WTC11 (cell line): ENCODE measurements at regions not wholly inside any gene's neighbourhood (a gene's known extent, or its start where the extent isn't known, plus 50 kb on each side); places are given as distances from the start of the nearest gene placed in this dataset.

Experiments used
- ATAC-seq: fragments of 200-7000 bp; cut with Tn5 transposase; 2 replicates; pipeline ENCODE4 v1.10.0; 2021; ENCODE audit warnings: mild to moderate bottlenecking, moderate library complexity
- CTCF ChIA-PET: fragments of 300-600 bp; sonication (Branson Sonifier 250); formaldehyde crosslinking; loops from one replicate; lab custom pipeline; 2021; ENCODE audit warnings: antibody characterized with exemption; lab: Charles Lee
- POLR2A ChIA-PET: fragments of 350-600 bp; sonication (Branson Sonifier 250); formaldehyde crosslinking; loops from one replicate; lab custom pipeline; 2021; ENCODE audit warnings: antibody characterized with exemption; lab: Charles Lee
- DNase-seq: peaks from one replicate; pipeline ENCODE4 v3.0.0; 2021; ENCODE audit warnings: low spot score
- H3K27ac Mint-ChIP-seq: 2 replicates; pipeline ENCODE4 v1.8.0; 2021; ENCODE audit warnings: mixed read lengths
- H3K27me3 Mint-ChIP-seq: 2 replicates; pipeline ENCODE4 v1.8.0; 2021; ENCODE audit warnings: low read depth, mild to moderate bottlenecking, moderate library complexity, mixed read lengths
- H3K36me3 Mint-ChIP-seq: 2 replicates; pipeline ENCODE4 v1.8.0; 2021; ENCODE audit warnings: mixed read lengths
- H3K4me1 Mint-ChIP-seq: 2 replicates; pipeline ENCODE4 v1.8.0; 2022; ENCODE audit warnings: mixed read lengths
- H3K4me3 Mint-ChIP-seq: 2 replicates; pipeline ENCODE4 v1.8.0; 2021; ENCODE audit warnings: mild to moderate bottlenecking, moderate library complexity, mixed read lengths
- H3K9me3 Mint-ChIP-seq: 2 replicates; pipeline ENCODE4 v1.8.0; 2021; ENCODE audit warnings: mixed read lengths
- AFF4 ChIP-seq: sonication (generic); formaldehyde crosslinking; IDR thresholded peaks from 2 replicates; pipeline ENCODE4 v1.8.1; 2023; ENCODE audit warnings: mild to moderate bottlenecking, missing genetic modification reagents, borderline replicate concordance
- ATF3 ChIP-seq: sonication (generic); formaldehyde crosslinking; conservative IDR thresholded peaks from 2 replicates; pipeline ENCODE4 v1.8.1; 2022; ENCODE audit warnings: mild to moderate bottlenecking, missing genetic modification reagents
- CTCF ChIP-seq: fragments of 200-600 bp; IDR thresholded peaks from 2 replicates; pipeline ENCODE4 v1.8.0; 2022; ENCODE audit warnings: antibody characterized with exemption
- ESRRA ChIP-seq: sonication (generic); formaldehyde crosslinking; IDR thresholded peaks from 2 replicates; pipeline ENCODE4 v1.8.1; 2022; ENCODE audit warnings: mild to moderate bottlenecking, missing genetic modification reagents, borderline replicate concordance
- GRHL2 ChIP-seq: fragments of 250-450 bp; sonication (Bioruptor Pico); IDR thresholded peaks from 2 replicates; pipeline ENCODE4 v1.8.0; 2022; ENCODE audit warnings: mild to moderate bottlenecking, moderate library complexity; ENCODE audit not compliant: insufficient replicate concordance, severe bottlenecking
- IRF2 ChIP-seq: sonication (generic); formaldehyde crosslinking; IDR thresholded peaks from 2 replicates; pipeline ENCODE4 v1.8.0; 2022; ENCODE audit warnings: low read depth, missing genetic modification reagents, borderline replicate concordance
- JUN ChIP-seq: sonication (generic); formaldehyde crosslinking; IDR thresholded peaks from 2 replicates; pipeline ENCODE4 v1.8.0; 2023; ENCODE audit warnings: mild to moderate bottlenecking, missing genetic modification reagents
- RORB ChIP-seq: fragments of 250-450 bp; sonication (Bioruptor Pico); IDR thresholded peaks from 2 replicates; pipeline ENCODE4 v1.9.0; 2021; ENCODE audit warnings: mild to moderate bottlenecking
- SMAD3 ChIP-seq: sonication (generic); formaldehyde crosslinking; IDR thresholded peaks from 2 replicates; pipeline ENCODE4 v1.8.0; 2022; ENCODE audit warnings: missing genetic modification reagents, mild to moderate bottlenecking, borderline replicate concordance
- SOX15 ChIP-seq: fragments of 250-450 bp; sonication (Bioruptor Pico); IDR thresholded peaks from 2 replicates; pipeline ENCODE4 v1.9.0; 2021; ENCODE audit warnings: mild to moderate bottlenecking
- ZNF512 ChIP-seq: sonication (generic); formaldehyde crosslinking; IDR thresholded peaks from 2 replicates; pipeline ENCODE4 v1.8.1; 2022; ENCODE audit warnings: missing genetic modification reagents, borderline replicate concordance
- ZSCAN18 ChIP-seq: fragments of 250-450 bp; sonication (Bioruptor Pico); IDR thresholded peaks from 2 replicates; pipeline ENCODE4 v2.1.2; 2022; ENCODE audit warnings: mild to moderate bottlenecking, moderate library complexity
- TF ChIP-seq, protein P1 (sequence below): sonication (generic); formaldehyde crosslinking; IDR thresholded peaks from 2 replicates; pipeline ENCODE4 v1.8.0; 2022; ENCODE audit warnings: mild to moderate bottlenecking, missing genetic modification reagents
- TF ChIP-seq, protein P2 (sequence below): sonication (generic); formaldehyde crosslinking; IDR thresholded peaks from 2 replicates; pipeline ENCODE4 v1.8.1; 2022; ENCODE audit warnings: mild to moderate bottlenecking, missing genetic modification reagents, moderate library complexity, borderline replicate concordance
- TF ChIP-seq, protein P3 (sequence below): sonication (generic); formaldehyde crosslinking; IDR thresholded peaks from 2 replicates; pipeline ENCODE4 v1.8.0; 2022; ENCODE audit warnings: missing genetic modification reagents

GRCh38 chrX:45900766-45901615 lies 644.2 kb downstream of the ZNF674 start:
- Mint-ChIP-seq H3K9me3 (no peaks in the 10 kb centered on the region), H3K4me3 (no peak overlapping the region), H3K4me1 (peaks cover 36% of the 10 kb centered on the region), H3K27ac (no peak overlapping the region), H3K36me3 (no peaks in the 10 kb centered on the region), H3K27me3 (no peaks in the 10 kb centered on the region)
- DNase-seq (no peak), ATAC-seq (no peak)
- ChIA-PET POLR2A (interaction anchor here (0.7 kb wide), 1 partner anchor 52 kb away, joined by 4 read pairs; no protein-coding TSS in a partner anchor), CTCF (no interaction called here)
- TF ChIP-seq, protein P1, sequence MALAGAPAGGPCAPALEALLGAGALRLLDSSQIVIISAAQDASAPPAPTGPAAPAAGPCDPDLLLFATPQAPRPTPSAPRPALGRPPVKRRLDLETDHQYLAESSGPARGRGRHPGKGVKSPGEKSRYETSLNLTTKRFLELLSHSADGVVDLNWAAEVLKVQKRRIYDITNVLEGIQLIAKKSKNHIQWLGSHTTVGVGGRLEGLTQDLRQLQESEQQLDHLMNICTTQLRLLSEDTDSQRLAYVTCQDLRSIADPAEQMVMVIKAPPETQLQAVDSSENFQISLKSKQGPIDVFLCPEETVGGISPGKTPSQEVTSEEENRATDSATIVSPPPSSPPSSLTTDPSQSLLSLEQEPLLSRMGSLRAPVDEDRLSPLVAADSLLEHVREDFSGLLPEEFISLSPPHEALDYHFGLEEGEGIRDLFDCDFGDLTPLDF = no peak
- TF ChIP-seq, protein P2, sequence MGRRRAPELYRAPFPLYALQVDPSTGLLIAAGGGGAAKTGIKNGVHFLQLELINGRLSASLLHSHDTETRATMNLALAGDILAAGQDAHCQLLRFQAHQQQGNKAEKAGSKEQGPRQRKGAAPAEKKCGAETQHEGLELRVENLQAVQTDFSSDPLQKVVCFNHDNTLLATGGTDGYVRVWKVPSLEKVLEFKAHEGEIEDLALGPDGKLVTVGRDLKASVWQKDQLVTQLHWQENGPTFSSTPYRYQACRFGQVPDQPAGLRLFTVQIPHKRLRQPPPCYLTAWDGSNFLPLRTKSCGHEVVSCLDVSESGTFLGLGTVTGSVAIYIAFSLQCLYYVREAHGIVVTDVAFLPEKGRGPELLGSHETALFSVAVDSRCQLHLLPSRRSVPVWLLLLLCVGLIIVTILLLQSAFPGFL (CRISPR knock-in tag) = no peak
- TF ChIP-seq AFF4 (CRISPR knock-in tag) = no peak
- TF ChIP-seq IRF2 (CRISPR knock-in tag) = no peak
- no peak for TF ChIP-seq SOX15 (CRISPR knock-in tag)
- no peak for TF ChIP-seq RORB (CRISPR knock-in tag)
- no peak for TF ChIP-seq ESRRA (CRISPR knock-in tag)
- no peak for TF ChIP-seq ZSCAN18
- TF ChIP-seq CTCF = no peak
- TF ChIP-seq ZNF512 (CRISPR knock-in tag) = no peak

DNA sequence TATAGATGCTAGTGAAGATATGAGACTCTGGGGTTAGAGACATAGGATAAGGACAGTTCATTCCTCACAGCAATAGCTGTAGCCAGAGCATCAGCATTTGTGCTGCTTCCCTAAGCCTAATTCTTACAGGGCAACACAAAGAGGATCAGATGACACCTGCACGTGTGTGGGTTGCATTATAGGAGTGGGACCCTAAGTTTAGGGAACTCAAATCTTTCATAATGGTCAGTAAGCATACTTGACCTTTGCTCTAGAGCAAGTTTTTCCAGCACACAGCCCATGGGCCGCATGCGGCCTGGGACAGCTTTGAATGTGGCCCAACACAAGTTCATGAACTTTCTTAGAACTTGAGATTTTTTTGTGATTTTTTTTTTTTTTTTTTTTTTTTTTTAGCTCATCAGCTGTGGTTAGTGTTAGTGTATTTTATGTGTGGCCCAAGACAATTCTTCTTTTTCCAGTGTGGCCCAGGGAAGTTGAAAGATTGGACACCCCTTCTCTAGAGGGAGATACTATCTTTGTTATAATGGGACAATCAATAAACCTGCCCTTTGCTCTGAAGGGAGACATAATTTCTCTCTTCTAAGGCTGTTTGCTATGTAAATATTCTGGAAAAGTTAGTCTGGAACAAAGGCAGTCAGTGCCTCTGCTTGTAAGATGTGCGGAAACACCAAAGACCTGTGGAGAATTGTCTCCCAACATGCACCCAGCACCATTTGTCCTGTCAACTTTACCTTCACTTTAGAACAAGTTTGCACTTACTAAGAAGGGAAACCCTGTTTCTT lies 650.2 kb downstream of the ZNF674 start:
- Mint-ChIP-seq H3K27ac (no peak overlapping the region), H3K9me3 (peaks cover 5% of the 10 kb centered on the region), H3K27me3 (no peaks in the 10 kb centered on the region), H3K36me3 (no peaks in the 10 kb centered on the region), H3K4me1 (peaks cover 6% of the 10 kb centered on the region), H3K4me3 (no peak overlapping the region)
- no peak for DNase-seq
- ATAC-seq = no peak
- POLR2A ChIA-PET = no interaction called here
- CTCF ChIA-PET = no interaction called here
- TF ChIP-seq, protein P3, sequence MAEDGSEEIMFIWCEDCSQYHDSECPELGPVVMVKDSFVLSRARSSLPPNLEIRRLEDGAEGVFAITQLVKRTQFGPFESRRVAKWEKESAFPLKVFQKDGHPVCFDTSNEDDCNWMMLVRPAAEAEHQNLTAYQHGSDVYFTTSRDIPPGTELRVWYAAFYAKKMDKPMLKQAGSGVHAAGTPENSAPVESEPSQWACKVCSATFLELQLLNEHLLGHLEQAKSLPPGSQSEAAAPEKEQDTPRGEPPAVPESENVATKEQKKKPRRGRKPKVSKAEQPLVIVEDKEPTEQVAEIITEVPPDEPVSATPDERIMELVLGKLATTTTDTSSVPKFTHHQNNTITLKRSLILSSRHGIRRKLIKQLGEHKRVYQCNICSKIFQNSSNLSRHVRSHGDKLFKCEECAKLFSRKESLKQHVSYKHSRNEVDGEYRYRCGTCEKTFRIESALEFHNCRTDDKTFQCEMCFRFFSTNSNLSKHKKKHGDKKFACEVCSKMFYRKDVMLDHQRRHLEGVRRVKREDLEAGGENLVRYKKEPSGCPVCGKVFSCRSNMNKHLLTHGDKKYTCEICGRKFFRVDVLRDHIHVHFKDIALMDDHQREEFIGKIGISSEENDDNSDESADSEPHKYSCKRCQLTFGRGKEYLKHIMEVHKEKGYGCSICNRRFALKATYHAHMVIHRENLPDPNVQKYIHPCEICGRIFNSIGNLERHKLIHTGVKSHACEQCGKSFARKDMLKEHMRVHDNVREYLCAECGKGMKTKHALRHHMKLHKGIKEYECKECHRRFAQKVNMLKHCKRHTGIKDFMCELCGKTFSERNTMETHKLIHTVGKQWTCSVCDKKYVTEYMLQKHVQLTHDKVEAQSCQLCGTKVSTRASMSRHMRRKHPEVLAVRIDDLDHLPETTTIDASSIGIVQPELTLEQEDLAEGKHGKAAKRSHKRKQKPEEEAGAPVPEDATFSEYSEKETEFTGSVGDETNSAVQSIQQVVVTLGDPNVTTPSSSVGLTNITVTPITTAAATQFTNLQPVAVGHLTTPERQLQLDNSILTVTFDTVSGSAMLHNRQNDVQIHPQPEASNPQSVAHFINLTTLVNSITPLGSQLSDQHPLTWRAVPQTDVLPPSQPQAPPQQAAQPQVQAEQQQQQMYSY (CRISPR knock-in tag) = no peak
- no peak for TF ChIP-seq GRHL2 (CRISPR knock-in tag)
- TF ChIP-seq JUN (CRISPR knock-in tag) = no peak
- TF ChIP-seq SMAD3 (CRISPR knock-in tag) = no peak
- TF ChIP-seq ATF3 = no peak
